Spleen (tissue), 7 donors: ENCODE measurements at regions not wholly inside any gene's neighbourhood (a gene's known extent, or its start where the extent isn't known, plus 50 kb on each side); places are given as distances from the start of the nearest gene placed in this dataset.

Experiments used
- POLR2A ChIP-seq, 3 donors: fragments of 450-650 bp; IDR thresholded peaks; one replicate each; pipeline ENCODE4 v1.5.1; 2017; ENCODE audit warnings: antibody characterized with exemption in 3 of 3, mild to moderate bottlenecking in 1 of 3
- POLR2AphosphoS5 ChIP-seq, 3 donors: sonication (generic); formaldehyde crosslinking; IDR thresholded peaks; one replicate each; pipeline ENCODE4 v1.5.1; 2017; ENCODE audit warnings: antibody characterized with exemption in 3 of 3
- TF ChIP-seq, protein P1 (sequence below), 11 experiments: fragments of 200-600 bp in 7 of 11; fragments of 450-650 bp in 4 of 11; sonication (generic) in 4 of 11; IDR thresholded peaks in 8 of 11; conservative IDR thresholded peaks in 3 of 11; 1 replicate in 7 of 11; 2 replicates in 4 of 11; pipeline versions ENCODE4 v1.4.0 to v1.8.0; 2016 to 2021; ENCODE audit warnings: antibody characterized with exemption in 11 of 11, inconsistent platforms in 4 of 11, mild to moderate bottlenecking in 1 of 11
- donor health status: DM: no; HTN: no; CAD: no; lungs with moderate emphysema.
- donor health status: DM: no; HTN: no; CAD: no.
- donor health status: DM: no; HTN: no; CAD: no.

- TF ChIP-seq, protein P1, sequence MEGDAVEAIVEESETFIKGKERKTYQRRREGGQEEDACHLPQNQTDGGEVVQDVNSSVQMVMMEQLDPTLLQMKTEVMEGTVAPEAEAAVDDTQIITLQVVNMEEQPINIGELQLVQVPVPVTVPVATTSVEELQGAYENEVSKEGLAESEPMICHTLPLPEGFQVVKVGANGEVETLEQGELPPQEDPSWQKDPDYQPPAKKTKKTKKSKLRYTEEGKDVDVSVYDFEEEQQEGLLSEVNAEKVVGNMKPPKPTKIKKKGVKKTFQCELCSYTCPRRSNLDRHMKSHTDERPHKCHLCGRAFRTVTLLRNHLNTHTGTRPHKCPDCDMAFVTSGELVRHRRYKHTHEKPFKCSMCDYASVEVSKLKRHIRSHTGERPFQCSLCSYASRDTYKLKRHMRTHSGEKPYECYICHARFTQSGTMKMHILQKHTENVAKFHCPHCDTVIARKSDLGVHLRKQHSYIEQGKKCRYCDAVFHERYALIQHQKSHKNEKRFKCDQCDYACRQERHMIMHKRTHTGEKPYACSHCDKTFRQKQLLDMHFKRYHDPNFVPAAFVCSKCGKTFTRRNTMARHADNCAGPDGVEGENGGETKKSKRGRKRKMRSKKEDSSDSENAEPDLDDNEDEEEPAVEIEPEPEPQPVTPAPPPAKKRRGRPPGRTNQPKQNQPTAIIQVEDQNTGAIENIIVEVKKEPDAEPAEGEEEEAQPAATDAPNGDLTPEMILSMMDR (IDR thresholded peaks at IDR 0.05 in 8 of 11, conservative IDR thresholded peaks at IDR 0.05 in 3 of 11): no peak
- no peak for TF ChIP-seq POLR2A (IDR thresholded peaks at IDR 0.05)
- no peak for TF ChIP-seq POLR2AphosphoS5 (IDR thresholded peaks at IDR 0.05)
These were observed 1640.0 kb upstream of the SEL1L start for GRCh38 chr14:83173687-83174086.
